Stimulated activated CD4-positive, alpha-beta T cell treated with anti-CD3 and anti-CD28 coated beads, Interleukin-1b, Interleukin-23, amount 100 ng/mL, for 4 hours (primary cell): ENCODE measurements at regions not wholly inside any gene's neighbourhood (a gene's known extent, or its start where the extent isn't known, plus 50 kb on each side); places are given as distances from the start of the nearest gene placed in this dataset.

Source experiments
- DNase-seq, 2 donors: peaks; one replicate each; pipeline ENCODE4 v3.0.0-alpha.2; 2020; ENCODE audit warnings: low read depth in 2 of 2

DNA sequence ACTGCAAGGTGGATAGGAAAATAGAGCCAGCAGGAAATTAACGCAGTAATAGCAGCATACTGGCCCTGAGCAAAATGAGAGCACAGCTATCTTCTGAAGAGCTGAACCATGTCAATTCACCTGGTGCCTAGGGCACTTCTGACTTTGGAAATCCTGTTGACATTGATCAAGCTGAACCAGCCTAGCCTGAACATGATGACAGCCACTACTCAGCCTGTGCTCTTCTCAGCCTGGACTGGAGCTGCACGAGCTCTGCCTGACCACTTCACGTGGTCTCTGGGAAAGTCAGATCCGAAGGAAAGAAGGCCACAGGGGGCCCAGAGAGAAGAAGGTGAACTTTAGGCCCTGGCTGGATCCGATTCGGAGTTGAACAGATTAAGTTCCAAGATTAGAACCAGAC lies 421.9 kb downstream of the LPIN1 start:
- DNase-seq = no peak

DNA sequence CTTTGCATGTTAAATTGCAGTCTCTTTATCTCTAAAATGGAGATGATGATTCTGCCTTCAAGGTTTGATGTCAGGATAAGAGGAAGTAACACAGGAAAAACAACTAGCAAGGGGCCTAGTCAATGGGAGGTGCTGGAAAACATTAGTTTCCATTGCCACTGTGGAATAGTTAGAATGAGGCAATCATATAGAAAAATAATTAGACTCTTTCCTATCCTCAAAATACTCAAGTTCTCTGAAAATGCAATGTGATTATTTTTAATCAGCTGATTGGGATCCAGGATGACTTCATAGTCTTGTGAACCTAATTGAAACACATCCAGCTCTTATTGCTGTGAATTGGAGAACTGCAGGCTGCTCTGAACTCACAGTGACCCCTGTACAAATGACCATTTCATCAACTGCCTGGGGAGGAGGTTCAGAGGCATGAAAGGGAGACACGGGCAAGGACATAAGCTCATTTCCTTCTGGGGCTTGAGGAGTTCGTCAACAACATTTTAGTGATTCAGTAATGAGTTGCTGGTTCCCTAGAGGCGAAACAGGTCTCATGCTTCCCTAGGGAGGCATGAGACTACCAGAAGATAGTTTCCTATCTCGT lies 422.5 kb downstream of the LPIN1 start:
- DNase-seq = no peak

DNA sequence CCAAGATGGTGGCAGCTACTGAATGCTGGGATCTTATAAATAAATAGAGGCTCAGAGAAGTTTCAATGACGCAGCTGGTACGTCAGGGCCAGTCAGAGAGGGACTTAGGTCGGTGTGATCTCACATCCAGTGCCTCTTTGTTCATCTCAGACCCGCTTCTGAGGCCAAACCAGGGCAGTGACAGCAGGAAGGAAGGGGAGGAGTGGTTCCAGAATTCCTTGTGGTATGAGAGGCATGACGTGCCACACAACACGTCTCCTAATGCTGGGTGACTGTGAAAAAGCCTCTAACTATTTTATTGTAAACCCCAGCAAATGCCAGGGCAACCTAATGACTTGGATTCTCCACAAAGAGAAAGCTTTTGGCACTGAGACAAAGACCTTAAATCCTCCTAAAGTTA lies 423.3 kb downstream of the LPIN1 start:
- DNase-seq = no peak

DNA sequence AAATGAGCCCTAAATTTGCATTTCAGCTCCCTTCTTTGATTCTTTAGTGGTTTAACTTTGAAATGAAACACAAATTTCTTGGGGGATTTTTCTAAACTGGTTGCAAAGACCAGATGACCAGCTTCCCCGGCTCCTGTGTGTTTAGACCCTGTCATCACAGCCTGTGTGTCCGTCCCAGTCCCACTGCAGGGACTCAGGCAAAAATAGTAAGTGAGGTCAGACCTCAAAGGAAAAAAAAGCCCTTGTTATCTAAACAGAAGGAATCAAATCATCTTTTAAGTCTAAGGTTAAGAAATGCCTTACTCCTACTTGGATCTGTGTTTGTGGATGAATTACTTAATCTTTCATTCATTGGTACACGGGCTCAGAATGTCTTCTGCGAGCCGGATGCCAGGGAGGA lies 423.7 kb downstream of the LPIN1 start:
- DNase-seq = no peak

DNA sequence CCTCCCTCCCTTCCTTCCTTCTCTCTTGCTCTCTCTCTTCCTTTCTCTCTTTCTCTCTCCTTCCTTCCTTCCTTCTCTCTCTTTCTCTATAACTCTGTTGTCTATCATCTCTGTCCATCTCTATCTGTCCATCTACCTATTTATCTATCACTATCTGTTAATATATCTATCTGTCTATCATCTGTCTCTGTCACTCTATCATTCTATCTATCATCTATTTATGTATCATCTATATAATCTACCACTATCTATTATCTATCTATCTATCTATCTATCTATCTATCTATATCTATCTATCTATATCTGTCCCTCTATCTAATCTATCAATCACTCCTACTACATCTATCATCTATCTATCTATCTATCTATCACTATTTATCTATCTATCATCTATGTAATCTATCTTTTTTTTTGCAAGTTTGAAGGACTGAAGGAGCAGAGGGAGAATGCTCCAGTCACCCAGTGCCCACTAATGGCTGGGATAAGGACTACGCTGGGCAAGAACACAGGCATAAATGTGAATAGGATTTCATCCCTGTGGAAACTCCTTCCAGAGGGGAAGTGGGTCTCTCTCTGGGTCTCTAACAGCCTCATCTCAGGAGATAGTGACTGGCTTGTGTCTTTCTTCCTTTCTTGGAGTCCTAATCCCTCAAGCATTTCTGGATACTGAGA lies 427.0 kb downstream of the LPIN1 start:
- DNase-seq = no peak

DNA sequence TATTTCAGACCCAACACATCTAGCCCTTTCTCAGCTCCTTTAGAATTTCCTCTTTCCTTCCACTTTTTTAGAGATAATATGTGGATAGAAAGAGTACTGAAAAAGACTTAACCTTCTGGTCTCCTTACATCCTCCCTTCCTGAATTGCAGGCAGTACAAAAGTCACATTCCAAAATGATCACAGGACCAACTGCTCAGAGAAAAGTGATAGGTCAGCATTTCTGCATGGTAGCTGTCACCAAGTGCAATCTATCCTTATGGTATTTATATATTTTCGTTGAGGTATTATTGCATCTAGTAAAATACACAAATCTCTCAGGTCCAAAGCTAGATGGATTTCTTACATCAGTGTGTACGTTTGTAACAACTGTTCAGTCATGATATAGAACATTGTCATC lies 427.5 kb downstream of the LPIN1 start:
- DNase-seq = no peak

DNA sequence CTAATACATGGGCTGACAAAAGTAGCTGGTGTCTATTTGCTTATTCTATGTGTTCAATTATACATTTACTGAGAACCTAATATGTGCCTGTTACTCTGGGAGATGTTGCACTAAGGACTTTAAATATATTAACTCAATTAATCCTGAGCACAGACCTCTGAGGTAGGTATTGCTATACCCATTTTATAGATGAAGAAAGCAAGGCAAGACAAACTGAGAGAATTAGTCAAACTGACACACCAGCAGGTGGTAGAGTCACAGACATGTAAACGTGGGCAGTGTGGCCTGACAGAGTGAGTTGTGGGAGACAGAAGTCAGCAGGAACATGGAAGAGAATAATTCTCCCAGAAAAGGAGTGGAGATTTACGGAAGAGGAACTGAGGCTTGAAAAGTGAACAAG lies 428.9 kb downstream of the LPIN1 start:
- no peak for DNase-seq

DNA sequence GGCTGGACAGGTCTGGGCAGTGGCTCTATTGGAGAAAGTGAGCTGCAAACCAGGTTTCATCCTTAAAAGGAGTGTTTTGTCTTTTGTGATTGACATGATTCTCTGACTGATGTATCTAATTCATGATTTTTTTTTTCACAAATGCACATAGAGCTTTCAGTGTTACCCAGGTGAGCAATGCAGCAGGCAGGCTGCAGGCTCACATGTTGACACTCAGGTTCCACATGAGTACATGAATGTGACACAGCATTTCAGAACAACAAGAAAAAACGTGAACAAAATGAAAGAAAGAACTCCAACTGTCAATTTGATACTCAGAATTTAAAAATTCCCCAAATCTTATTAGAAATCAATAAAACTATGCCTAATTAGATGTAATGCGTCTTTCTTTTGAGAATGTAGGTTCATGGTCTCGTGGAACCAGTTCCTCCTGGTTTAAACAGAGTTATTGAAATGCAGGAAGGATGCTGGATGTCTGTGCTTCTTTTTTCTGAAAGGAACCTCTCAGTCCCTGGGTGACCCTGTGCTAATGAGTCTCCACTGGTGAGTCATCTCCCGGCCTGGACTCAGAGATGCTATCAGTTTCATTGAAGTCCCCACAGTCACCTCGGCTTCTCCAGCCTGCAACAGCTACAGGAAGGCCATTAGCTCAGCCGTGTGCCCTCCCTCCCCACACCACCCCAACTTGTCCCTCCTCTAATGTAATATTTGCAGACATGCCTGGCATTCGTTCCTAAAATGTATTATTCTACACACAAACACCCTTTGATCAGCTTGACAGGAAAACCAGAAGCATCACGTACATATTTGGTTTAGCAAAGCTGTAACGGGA lies 430.4 kb downstream of the LPIN1 start:
- no peak for DNase-seq

DNA sequence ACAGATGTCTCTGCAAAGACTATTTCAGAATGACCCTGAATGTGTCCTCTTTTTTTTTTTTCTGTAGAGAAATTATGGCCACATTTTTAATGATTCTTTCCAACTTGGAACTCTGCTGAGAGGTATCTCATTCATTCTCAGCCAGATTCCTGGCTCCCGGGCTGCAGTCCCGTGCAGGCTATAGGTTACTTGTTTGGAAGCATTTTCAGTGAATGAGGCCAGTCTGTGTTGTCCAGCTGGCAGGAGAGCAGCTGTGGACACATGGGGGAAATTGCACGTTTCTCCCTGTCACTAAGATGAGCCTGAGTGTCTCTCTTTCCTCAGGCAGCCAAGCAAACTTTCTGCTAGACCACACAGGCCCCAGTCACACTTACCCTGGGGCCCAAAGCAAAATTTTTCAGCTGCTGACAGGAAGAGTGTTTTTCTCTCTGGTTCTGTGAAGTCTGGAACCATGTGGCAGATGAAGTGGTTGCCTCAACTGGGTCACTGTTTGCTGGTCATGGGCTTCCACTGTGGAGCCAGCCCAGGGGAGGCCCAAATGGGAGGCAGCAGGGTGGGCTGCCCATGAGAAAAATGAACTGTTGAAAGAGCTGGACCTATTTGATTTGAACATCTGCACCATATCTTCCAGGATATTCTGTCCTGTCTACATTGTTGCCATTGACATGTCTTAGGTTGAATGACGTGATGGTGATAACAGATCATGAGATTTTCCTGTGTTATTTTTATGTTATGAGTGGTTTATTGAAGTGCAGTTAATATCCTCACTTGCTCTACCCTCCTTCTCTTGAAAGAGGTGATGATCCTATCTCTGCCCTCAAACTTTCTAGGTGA lies 431.2 kb downstream of the LPIN1 start:
- no peak for DNase-seq

DNA sequence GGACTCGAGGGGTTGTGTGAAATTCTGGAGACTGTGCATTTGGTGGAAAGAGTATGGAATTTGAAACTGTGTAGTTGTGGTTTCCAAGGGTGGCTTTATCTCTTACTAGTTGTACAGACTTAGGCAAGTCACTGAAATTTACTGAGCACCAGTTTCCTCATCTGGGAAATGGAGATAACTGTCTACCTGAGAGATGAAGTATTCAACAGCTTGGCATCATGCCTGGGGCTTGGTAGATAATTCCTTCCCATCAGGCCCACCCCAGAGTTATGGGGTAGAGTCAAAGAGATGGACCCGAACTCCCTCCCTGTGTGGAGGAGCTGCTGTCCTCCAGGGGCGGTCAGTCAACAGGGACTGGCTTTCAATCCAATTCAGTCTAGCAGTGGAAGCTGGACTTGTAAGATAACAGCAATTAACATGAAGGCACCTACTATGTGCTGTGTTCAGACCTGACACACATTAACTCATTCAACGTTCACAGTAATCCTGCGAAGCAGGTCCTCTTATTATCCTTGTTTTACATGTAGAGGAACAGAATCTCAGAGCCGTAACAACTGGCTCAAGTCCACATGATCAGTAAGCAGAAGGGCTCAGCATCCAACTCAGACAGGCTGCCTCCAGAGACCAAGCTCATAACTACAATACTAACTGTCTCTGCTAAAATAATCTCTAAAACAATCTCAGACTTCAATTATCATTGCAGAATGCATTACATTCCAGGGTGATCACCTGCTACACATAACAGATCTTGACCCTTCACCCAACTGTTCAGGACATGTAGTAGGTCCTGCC lies 432.1 kb downstream of the LPIN1 start:
- DNase-seq = no peak

DNA sequence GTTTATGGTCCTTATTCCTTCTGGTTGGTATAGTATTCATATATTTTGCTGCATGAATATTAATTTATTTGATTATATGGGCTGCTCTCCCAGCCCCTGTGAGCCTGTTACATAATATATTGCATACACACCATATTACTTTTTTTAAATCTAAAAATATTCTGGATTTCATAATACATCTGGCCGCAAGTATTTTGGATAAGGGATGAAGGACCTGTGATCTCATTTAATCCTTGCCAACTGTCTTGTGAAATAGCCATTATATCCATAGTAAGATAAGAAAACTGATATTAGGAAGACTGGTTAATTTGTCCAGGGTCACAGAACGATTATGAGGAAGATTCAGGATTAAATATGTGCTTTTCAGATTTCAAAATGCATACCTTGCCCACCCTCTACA lies 433.6 kb downstream of the LPIN1 start:
- DNase-seq = no peak

DNA sequence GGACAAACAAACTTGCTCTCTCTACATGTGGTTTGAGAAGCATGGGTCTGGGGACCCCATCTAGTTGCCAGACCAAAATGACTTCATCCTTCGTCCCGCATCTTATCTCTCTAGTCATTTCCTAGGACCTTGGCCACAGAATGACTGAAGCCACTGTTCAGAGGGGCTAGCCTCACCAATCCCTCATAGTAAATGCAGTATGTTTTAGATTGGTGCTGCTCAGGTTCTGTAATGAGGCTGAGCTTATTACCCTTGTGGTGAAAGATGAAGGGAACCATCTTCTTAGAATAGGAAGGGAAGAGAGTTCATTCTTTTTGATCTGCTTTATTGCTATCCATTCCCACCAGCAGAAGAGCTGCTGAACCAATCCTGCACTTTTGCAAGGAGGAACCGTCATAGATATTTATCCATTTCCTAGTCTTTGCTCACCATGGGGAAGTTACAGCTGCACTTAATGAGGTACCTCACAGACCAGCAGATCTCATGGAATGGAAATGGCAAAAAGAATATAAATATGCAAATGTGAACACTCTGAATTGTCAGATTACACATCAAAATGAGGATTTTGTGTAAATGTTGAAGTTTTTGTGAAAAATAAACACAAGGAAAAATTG lies 436.7 kb downstream of the LPIN1 start:
- DNase-seq = no peak

DNA sequence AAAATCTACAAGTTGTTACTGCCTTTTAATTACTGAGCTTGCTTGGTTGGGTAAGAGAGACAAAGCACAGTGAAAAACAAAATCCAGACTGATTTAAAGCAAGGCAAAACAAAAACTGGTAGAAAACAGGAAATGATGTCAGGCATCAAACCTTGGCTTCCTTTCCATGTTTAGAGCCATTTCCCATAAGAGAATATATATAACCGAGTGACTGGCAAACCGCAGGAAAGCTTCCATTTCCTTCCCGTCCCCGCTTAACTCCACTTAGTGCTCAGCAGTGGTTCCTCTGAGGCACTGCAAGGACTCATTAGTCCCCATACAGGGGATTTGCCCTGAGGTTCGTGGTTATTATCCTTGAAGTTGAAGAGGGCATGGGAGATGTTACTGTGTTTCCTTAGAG lies 446.3 kb downstream of the LPIN1 start:
- DNase-seq = no peak

DNA sequence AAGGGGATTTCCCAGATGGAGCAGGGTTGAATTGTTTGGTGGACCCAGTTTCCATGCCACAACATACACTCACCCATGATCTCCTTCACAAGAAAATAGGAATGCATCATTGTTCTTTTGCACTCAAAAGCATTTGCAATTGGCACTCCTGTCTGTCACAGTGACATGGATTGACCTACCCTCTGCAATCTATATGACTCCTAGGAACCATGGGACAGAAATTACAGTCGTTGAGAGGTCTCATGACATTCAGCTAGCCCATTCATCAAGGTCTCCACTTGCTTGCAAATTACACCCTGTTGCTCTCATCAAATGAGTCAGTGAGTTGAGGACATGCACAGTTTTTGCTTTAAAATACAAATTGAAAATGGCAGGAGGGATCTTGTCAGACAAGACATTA lies 448.5 kb downstream of the LPIN1 start:
- DNase-seq = no peak

DNA sequence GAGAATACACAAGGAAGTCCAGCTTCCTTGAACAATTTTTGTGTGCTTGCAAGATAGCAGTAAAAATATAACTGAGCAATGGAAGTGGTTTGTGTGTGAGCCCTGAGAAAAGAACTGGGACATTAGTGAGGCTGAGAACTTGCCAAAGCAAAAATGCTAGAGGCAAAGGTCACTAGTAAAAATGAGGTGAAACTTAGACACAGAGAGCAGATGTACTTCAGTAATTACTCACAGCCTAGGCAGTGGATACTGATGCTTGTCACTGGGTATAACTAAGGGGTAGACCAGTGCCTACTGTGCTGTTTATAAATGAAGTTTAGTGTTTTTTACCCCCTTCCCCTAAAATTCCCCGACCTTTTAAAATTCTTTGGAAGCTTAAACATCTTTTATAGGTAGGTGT lies 450.1 kb downstream of the LPIN1 start:
- DNase-seq = no peak

DNA sequence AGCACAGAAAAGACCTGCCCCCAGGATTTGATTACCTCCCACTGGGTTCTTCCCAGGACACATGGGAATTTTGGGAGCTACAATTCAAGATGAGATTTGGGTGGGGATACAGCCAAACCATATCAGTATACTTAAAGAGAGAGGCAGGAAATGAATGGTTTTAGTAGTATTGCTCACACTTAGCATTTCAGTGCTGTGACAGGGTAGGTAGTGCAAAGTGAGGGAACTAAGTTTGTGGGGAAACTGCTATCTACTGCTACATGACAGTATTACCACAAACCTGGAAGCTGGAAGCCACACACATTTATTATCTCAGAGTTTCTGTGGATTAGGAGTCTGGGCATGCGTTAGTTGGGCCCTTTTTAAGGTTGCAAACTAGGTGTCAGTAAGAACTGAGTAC lies 450.7 kb downstream of the LPIN1 start:
- no peak for DNase-seq

DNA sequence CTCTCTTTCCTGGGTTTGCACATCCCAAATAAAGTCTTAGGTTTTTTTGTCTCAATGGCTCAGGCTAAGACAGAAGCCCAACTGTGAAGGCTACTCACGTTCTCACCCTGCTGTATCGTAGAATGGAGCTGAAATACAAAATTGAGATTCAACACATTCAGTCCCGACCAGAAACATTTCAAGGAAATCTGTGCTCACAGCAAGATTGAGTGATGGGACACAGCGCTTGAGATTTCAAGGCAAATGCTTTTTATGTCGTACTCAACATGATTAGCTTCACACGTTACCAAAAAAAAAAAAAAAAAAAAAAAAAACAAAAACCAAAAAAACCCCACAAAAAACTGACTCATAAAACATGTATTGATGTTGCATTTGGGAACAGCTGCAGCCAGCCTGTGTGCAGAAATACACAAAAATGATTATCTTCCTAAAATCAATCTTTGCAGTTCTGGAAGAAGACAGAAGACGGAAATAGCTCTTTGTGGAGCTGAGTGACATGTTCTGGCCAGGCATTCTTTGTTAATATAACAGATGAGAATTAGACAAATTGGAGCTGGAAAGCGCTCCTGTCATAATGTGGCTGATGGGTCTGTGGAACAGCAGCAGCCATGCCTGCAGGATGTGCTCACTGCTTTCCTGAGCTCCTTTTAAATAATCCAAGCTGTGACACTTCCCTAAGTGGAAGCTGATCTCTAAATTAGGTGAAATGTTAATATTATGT lies 453.2 kb downstream of the LPIN1 start:
- no peak for DNase-seq

DNA sequence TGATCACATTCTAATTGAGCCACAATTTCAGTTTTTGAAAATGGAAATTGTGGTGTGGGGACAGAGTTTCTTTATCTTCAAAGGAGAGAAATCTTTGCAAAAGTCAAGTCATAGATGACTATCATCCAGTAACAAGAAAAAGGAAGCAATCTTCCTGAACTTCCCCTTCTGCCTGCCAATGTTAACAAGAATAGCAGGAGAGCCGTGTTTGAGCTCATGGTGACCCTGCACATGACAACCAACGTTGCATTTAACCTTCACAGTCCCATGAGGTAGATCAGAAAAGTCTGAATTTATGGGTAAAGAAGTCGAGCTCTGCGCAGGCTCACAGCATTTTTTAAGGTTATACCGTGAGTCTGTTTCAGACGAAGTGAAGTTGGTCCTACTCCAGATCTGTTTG lies 454.9 kb downstream of the LPIN1 start:
- no peak for DNase-seq

DNA sequence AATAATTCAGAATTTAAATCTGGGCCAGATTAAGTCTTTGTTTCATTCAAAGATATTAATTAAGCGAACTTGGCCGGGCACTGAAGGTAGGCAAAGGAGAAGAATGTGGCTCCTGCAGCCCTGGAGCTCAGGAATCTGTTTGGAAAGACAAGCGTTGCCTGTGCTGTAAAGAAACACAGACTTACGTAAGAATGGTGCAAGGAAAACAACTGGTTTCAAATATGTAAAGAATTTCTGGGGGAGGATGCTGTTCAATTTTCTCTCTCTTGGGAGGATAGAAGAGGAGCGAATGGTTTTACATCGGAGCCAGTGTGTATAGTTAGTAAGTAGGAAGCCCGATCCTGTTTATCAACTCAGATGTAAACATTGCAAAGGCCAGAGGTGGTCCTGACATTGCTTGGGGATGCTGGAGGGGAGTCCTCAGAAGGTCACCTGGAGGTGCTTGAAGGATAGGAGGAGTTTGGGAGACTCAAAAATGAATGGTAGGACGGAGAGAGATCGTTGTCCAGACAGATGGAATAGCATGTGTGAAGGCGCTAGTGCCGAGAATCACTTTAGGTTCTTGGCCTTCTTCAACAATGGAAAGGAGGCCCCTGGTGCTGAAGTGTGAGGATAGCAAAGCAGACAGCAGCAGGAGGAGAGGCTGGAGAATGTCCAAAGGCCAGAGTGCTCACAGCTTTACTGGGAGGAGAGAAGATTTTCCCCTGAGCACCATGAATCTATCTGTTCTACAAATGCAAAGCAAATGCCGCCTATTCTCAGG lies 456.1 kb downstream of the LPIN1 start:
- DNase-seq = no peak

DNA sequence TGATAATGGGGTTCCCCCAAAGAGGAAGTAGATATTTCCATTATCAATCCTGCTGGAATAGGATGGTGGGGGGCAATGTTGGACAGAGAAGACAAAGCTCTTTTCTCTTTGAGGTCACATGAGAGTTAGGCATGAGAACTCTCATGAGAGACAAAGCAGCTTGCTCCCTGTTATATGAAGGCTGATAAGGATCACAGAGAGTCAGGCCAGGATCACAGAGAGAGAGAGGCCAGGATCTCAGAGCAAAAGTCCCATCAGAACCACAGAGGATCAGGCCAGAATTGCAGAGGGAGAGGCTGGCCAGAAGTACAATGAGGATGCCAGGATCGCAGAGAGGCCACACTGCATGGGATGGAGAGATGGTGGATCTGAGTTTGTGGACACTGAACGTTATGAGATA lies 457.1 kb downstream of the LPIN1 start:
- DNase-seq = no peak
